ENCODE measurements at regions not wholly inside any gene's neighbourhood (a gene's known extent, or its start where the extent isn't known, plus 50 kb on each side); places are given as distances from the start of the nearest gene placed in this dataset.

GRCh38 chr11:116123739-116124138 is 619.5 kb upstream of the CADM1 start:
- no peak for DNase-seq (ENCODE audit: low spot score)

GRCh38 chr11:116122697-116123472 is 618.7 kb upstream of the CADM1 start:
- DNase-seq (ENCODE audit: low spot score), result no peak

GRCh38 chr11:116119158-116119557 is 614.9 kb upstream of the CADM1 start:
- DNase-seq (ENCODE audit: low spot score), result no peak

- DNase-seq (ENCODE audit: low spot score), result no peak
Measured at GRCh38 chr11:116118138-116118470, 613.9 kb upstream of the CADM1 start.

- no peak for DNase-seq (ENCODE audit: low spot score)
Measured at GRCh38 chr11:116117331-116118137, 613.3 kb upstream of the CADM1 start.

GRCh38 chr11:116115801-116116200 is 611.6 kb upstream of the CADM1 start:
- DNase-seq (ENCODE audit: low spot score), result no peak

- DNase-seq (ENCODE audit: low spot score), result no peak
Measured at GRCh38 chr11:116114198-116114651, 610.0 kb upstream of the CADM1 start.

- no peak for DNase-seq (ENCODE audit: low spot score)
Measured at GRCh38 chr11:116112087-116112935, 608.1 kb upstream of the CADM1 start.

GRCh38 chr11:116111546-116111945 is 607.3 kb upstream of the CADM1 start:
- DNase-seq (ENCODE audit: low spot score), result no peak

GRCh38 chr11:116110802-116111201 is 606.6 kb upstream of the CADM1 start:
- DNase-seq (ENCODE audit: low spot score), result no peak

GRCh38 chr11:116110356-116110755 is 606.1 kb upstream of the CADM1 start:
- DNase-seq (ENCODE audit: low spot score), result no peak

GRCh38 chr11:116109228-116109627 is 605.0 kb upstream of the CADM1 start:
- DNase-seq (ENCODE audit: low spot score), result peak; percentile 57

GRCh38 chr11:116108161-116108560 is 603.9 kb upstream of the CADM1 start:
- DNase-seq (ENCODE audit: low spot score), result no peak

GRCh38 chr11:116107229-116107628 is 603.0 kb upstream of the CADM1 start:
- DNase-seq (ENCODE audit: low spot score), result no peak

- DNase-seq (ENCODE audit: low spot score), result no peak
Measured at GRCh38 chr11:116104498-116105174, 600.4 kb upstream of the CADM1 start.

GRCh38 chr11:116101902-116102301 is 597.7 kb upstream of the CADM1 start:
- no peak for DNase-seq (ENCODE audit: low spot score)

- no peak for DNase-seq (ENCODE audit: low spot score)
Measured at GRCh38 chr11:116100016-116100415, 595.8 kb upstream of the CADM1 start.

- no peak for DNase-seq (ENCODE audit: low spot score)
Measured at GRCh38 chr11:116099541-116099940, 595.3 kb upstream of the CADM1 start.

- DNase-seq (ENCODE audit: low spot score), result no peak
Measured at GRCh38 chr11:116096272-116096995, 592.2 kb upstream of the CADM1 start.

- peak; percentile 12 for DNase-seq (ENCODE audit: low spot score)
Measured at GRCh38 chr11:116093481-116094270, 589.5 kb upstream of the CADM1 start.

Data from umbilical cord (tissue), 1 donor.